Loucy (cell line): ENCODE measurements at regions not wholly inside any gene's neighbourhood (a gene's known extent, or its start where the extent isn't known, plus 50 kb on each side); places are given as distances from the start of the nearest gene placed in this dataset.

Experiments
- EZH2phosphoT487 ChIP-seq: fragments of 200-600 bp; IDR thresholded peaks from 2 replicates; pipeline ENCODE4 v1.6.1; 2018; ENCODE audit warnings: antibody characterized with exemption, mild to moderate bottlenecking, moderate library complexity, borderline replicate concordance
- TF ChIP-seq, protein P1 (sequence below): fragments of 200-600 bp; sonication (generic); conservative IDR thresholded peaks from 2 replicates; pipeline ENCODE4 v1.5.1; 2014; ENCODE audit warnings: mild to moderate bottlenecking, antibody characterized with exemption, low read length

DNA sequence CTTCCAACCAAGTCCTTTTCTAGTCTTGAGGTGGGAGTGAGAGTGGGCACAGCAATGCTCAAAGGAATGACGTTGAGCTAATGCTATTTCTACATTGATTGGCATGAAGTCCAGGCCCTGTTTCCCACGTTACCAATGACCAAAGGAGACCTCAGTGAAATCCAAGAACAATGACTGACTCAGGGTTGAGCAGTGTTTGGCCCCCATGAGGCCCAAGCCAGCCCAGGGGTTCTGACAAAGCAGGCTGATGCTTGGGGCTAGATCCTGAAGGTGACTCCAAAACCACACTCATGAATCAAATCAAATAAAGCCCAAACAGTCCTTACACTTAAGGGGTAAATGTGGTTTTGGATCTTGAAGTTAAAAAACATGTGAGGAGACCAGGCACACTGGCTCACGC is 278.5 kb upstream of the GJB5 start:
- TF ChIP-seq, protein P1, sequence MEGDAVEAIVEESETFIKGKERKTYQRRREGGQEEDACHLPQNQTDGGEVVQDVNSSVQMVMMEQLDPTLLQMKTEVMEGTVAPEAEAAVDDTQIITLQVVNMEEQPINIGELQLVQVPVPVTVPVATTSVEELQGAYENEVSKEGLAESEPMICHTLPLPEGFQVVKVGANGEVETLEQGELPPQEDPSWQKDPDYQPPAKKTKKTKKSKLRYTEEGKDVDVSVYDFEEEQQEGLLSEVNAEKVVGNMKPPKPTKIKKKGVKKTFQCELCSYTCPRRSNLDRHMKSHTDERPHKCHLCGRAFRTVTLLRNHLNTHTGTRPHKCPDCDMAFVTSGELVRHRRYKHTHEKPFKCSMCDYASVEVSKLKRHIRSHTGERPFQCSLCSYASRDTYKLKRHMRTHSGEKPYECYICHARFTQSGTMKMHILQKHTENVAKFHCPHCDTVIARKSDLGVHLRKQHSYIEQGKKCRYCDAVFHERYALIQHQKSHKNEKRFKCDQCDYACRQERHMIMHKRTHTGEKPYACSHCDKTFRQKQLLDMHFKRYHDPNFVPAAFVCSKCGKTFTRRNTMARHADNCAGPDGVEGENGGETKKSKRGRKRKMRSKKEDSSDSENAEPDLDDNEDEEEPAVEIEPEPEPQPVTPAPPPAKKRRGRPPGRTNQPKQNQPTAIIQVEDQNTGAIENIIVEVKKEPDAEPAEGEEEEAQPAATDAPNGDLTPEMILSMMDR: no peak
- no peak for TF ChIP-seq EZH2phosphoT487
